ENCODE measurements at regions not wholly inside any gene's neighbourhood (a gene's known extent, or its start where the extent isn't known, plus 50 kb on each side); places are given as distances from the start of the nearest gene placed in this dataset.

GRCh38 chr13:64866331-64866730 lies 2363.8 kb downstream of the PCDH9 start:
- FAIRE-seq, result no peak

GRCh38 chr13:64855506-64855905 lies 2374.6 kb downstream of the PCDH9 start:
- DNase-seq (ENCODE audit: insufficient read length, low spot score), result no peak
- no peak for TF ChIP-seq CTCF (IDR thresholded peaks at IDR 0.05; ENCODE audit: insufficient read depth, missing control alignments)
- FAIRE-seq, result no peak

More at GRCh38 chr13:64866331-64866730, 2363.8 kb downstream of the PCDH9 start:
- no peak for TF ChIP-seq CTCF (IDR thresholded peaks at IDR 0.05; ENCODE audit: insufficient read depth, missing control alignments)
- no peak for DNase-seq (ENCODE audit: insufficient read length, low spot score)

- FAIRE-seq (no peak), DNase-seq (ENCODE audit: insufficient read length, low spot score) (no peak)
- no peak for TF ChIP-seq CTCF (IDR thresholded peaks at IDR 0.05; ENCODE audit: insufficient read depth, missing control alignments)
Measured at GRCh38 chr13:64850017-64850416, 2380.1 kb downstream of the PCDH9 start.

- FAIRE-seq (no peak), DNase-seq (ENCODE audit: insufficient read length, low spot score) (no peak)
- TF ChIP-seq CTCF (IDR thresholded peaks at IDR 0.05; ENCODE audit: insufficient read depth, missing control alignments), result no peak
Measured at GRCh38 chr13:64849196-64849595, 2380.9 kb downstream of the PCDH9 start.

- FAIRE-seq, result no peak
- no peak for TF ChIP-seq CTCF (IDR thresholded peaks at IDR 0.05; ENCODE audit: insufficient read depth, missing control alignments)
Measured at GRCh38 chr13:64847767-64848166, 2382.4 kb downstream of the PCDH9 start.

GRCh38 chr13:64845110-64845509 lies 2385.0 kb downstream of the PCDH9 start:
- FAIRE-seq, result no peak
- no peak for DNase-seq (ENCODE audit: insufficient read length, low spot score)
- no peak for TF ChIP-seq CTCF (IDR thresholded peaks at IDR 0.05; ENCODE audit: insufficient read depth, missing control alignments)

More at GRCh38 chr13:64847767-64848166, 2382.4 kb downstream of the PCDH9 start:
- DNase-seq (ENCODE audit: insufficient read length, low spot score), result no peak

GRCh38 chr13:64819081-64819480 lies 2411.1 kb downstream of the PCDH9 start:
- no peak for FAIRE-seq
- TF ChIP-seq CTCF (IDR thresholded peaks at IDR 0.05; ENCODE audit: insufficient read depth, missing control alignments), result peak; percentile 2
- no peak for DNase-seq (ENCODE audit: insufficient read length, low spot score)
